GM19238 (cell line): ENCODE measurements at regions not wholly inside any gene's neighbourhood (a gene's known extent, or its start where the extent isn't known, plus 50 kb on each side); places are given as distances from the start of the nearest gene placed in this dataset.

Source experiments
- DNase-seq: peaks from one replicate; pipeline ENCODE4 v3.0.0; 2011; ENCODE audit warnings: low spot score; ENCODE audit not compliant: insufficient read length

DNA sequence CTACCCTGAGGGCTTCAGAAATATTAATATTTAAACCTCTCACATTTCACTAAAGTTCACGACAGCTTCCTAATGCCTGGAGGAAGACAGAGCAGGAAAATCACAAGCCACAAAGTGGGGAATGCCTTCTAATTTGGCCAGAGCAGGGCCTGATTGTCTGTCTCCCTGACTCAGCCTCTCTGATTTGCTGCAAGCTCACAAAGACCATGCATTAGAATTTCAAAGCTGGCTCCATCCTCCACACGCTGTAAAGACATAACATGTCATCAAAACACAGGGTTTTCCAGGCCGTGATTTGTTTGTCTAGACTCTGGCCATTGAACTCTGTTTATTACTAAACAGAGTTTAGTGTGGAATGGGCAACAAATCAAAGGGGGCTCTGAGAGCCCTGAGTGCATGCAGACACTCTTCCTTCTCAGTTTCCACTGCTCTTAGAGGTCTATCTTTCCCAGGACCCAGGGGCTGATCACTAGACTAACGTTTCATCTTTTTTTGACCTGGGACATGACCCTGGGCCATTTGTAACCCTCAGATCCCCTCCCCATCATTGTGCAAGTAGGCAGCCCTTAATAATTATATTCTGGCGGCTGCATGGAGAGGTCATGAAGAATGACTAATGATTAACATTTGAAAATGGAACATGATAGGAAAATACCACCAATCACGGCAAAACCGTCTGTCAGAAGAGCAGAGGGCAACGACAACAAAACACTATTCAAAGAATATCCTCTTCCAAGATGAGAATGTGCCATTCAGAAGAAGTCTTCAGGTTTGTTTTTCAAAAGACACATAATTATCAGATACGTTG, 140.2 kb downstream of the ENC1 start:
- no peak for DNase-seq

DNA sequence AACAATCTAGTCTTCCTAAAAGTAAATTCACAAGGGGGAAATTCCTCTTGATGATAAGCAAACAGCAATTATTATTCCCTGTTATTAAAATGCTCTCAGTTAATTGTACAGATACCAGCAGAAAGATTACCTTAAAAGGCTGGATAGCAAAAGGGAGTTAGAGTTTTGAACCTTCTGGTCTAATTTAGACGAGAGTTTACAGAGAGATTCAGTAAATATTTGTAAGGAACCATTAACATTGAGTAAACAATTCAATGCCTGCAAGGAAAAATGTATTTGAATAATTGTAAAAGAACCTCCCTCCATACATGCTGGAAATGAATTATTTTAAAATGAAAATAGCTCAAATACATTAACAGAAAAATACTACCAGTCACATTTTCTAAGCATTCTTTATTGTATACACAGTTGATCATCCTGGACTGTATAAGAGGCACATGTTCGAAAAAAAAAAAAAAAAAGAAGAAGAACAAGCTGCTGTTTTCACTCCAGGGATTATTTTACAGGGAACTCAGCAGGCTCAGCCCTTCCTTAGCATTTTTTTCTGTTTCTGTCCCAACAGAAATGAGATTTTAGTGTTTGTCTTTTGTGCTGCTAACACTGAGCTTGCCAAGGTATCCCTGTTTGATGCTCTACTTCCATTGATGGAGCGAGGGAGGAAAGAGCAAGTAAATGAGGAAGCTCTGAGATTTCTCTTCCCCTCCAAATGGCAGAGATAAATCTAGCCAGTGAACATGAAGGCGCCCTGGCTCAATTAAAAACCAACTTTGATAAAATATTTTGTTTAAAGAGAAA, 141.1 kb downstream of the ENC1 start:
- no peak for DNase-seq

DNA sequence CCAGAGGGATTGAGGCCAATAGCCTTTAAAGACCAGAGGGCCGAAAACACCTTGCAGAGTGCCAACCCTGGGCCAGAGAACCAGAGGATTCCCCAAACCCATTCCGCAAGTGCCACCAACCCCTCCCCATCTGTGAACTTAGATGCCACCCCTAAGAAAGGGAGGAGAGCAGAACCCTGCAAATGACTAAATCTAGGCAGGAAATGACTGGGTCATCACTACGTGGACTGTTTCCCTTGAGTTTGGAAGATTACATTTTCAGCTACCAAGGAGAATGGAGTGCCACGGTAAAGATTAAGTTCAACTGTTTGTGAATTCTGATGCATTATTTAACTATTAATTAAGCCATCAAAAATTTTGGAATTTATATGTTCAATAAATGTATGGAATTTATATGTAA, 142.8 kb downstream of the ENC1 start:
- no peak for DNase-seq

DNA sequence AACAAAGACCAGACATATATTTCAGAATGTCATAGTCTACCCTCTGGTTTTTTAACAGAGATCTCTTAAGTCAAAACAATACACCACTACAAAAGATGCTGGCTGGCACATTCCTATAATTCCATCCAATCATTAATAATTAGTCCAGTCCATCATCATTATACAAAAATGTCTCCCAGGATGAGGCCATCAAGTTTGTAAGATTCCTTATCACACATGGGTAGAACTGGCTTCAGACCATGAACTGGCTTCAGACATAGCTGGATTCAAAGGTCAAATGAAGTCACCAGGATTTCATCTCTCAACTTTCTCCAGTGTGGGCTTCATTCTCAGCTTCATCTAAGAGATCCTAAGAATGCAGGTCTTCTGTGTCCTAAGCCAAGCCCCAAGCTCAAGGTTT, 147.1 kb downstream of the ENC1 start:
- no peak for DNase-seq

DNA sequence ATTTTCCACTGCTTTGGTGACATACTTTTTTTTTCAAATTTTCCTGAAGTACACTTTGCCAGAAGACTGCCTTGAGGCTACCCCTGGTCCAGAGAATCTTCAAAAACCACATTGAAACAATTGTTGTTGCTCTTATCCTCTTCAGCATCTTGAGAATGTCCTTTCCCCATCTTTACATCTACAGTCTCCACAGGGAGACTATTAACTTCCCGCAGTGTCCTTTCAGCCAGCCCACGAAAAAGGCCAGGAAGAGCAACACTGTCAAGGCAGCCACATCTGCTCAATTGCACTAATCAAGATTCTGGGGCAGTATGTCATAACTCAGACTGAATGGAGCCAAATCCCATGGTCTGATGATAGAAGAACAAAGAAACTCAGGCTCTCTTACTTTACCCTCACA, 148.3 kb downstream of the ENC1 start:
- DNase-seq = no peak

DNA sequence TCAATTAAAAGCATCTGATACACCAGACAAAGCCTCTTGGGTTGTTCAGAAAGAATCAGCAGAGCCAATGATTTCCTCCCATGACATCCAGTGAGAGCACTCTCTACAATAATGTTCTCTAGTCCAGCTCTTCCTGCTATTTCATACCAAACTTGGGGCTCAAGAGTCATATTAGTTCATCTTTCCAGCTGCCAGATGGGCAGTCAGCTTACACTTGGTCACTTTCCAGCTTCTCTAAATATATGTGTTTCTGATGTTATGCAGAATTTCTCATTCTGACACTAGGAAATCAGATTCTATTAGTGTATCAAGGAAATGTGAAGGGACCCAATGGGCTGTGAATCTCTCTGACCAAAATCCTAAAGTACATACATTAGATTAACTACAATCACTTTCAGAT, 148.9 kb downstream of the ENC1 start:
- no peak for DNase-seq

DNA sequence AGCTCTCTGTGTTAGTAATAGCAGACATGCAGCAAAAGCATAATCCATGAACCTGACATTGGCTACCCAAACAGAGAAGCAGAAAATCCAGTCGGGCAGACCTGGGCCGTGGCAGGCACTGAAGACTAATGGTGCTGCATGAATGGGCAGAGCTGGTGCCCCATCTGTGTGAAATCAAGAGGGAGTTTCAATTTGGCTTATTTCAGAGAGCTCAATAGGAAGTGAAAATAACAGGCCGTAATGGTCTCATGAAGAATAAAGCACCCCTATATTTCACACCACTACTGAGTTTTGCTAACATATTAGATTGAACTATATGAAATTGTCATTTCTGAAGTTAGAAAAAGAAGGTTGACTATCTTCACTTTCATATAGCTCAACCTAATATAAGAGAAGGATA, 149.7 kb downstream of the ENC1 start:
- peak; percentile 23 for DNase-seq

DNA sequence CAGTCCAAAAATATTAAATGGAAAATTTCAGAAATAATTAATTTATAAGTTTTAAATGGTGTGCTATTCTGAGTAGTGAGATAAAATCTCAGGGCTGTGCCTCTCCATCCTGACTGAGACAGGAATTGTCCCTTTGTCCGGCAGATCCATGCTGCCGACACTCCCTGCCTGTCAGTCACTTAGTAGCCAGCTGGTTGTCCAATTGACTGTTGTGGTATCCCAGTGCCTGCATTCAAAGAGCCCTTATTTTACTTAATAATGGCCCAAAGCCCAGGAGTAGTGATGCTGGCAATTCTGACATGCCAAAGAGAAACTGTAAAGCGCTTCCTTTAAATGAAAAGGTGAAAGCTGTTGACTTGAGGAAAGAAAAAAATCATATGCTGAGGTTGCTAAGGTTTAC, 157.5 kb downstream of the ENC1 start:
- no peak for DNase-seq

DNA sequence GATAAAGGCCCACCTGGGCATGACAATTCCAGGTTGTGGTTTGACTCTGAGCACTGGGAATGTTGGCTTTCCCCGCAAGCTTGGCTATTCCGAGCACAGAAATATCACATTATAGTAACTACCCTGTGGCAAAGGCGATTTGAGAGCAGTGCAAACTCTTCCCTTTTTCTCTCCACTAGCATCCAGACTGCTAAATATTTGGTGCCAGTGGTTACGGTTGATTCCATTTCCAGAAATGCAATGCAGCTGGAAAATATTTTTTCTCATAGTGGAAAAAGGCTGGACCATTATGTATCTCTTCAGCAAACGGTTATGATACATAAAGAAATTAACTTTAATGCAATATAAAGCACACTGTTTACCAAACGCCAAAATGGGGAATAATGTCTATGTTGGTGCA, 158.0 kb downstream of the ENC1 start:
- DNase-seq = no peak

DNA sequence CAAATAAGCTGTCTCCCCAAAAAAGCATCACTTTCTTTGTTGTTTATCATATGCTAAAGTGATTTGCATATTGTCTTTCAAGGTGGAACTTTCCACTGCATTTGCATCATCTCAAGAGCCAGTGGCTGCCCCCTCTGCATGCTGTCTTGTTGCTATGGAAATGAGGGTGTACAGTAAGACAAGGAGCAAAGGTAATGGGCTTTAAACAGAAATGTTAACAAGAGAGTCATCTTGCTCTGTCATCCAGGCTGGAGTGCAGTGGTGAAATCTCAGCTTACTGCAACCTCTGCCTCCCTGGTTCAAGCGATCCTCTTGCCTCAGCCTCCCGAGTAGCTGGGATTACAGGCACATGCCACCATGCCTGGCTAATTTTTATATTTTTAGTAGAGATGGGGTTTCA, 159.2 kb downstream of the ENC1 start:
- DNase-seq = peak; percentile 7

DNA sequence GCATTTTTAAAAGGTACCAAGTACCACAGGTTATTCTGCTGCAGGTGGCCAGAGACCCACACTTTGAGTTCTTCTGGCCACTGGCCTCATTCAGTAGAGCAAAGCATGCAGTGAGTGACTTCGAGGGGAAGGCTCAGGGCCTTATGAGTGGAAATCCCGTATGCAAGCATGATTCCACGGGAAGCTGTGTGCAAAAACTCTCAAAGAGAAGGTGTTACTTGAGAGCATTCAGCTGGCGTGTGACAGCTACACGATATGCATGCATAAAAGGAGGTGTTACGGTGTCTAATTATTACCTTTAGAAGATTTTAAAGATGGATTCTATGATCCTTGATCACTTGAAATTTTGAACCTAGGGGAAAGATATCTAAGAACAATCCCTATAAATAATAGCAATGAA, 160.3 kb downstream of the ENC1 start:
- no peak for DNase-seq

DNA sequence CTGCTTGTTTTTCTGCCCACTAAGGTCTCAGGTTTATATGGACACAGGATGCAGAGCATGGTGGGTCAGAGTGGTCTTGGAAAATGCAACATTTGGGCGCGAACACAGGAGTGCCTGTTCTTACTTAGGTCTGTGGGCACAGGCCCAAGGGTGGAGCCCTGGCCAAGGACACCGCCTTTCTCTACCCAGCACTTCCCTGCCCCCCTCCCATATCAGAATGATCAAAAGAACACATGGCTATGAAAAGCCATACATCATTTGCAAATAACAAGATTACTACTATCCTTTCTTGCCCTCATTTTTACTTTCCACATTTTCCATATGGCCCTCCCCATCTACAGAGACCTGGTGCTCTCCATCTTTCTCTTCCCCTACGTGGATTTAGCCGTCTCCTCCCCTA, 162.2 kb downstream of the ENC1 start:
- DNase-seq = no peak

DNA sequence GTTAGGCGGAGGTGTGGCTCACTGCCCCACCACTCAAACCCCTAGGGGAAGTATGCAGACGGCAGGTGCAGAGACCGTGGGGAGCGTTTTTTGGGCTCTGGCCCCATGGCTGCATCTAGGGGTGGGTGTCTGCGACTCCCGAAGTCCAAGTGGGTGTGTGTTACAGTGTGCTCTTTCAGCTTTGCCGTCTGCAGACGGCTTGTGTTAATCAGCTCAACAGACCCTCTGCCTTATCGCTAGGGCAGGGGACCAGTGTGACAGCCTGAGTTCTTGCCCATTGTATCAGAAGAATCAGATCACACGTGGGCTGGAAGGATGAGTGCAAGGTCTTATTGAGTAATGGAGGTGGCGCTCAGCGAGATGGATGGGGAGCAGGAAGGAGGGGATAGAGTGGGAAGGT, 162.8 kb downstream of the ENC1 start:
- no peak for DNase-seq

DNA sequence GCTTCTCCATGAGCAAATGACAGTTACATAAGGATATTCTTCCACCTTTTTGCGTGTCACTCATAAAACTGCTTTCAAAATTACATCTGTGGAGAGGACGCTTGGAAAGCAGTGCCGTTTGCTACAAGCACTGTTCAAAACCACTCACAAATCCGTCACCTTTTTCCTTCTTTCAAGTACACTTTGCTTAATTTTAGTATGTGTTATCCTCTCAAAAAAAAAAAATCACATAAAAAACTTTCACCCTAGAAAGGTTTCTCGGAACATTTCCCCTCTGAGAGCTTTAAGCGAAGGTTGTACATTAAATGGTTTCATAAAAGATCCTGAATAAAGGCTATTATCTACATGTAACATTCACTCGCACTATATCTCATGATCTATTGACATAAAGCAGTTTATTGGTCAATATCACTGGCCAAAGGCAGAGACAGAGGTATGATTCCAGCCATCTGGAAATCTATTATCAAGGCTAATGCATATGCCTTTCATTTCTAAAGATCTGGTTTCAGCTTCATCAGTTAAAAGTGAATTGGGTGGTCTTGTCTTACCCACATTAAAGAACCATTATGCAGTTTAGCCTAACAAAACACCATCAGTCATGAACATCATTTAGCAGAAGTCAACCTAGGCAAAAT, 163.6 kb downstream of the ENC1 start:
- no peak for DNase-seq

DNA sequence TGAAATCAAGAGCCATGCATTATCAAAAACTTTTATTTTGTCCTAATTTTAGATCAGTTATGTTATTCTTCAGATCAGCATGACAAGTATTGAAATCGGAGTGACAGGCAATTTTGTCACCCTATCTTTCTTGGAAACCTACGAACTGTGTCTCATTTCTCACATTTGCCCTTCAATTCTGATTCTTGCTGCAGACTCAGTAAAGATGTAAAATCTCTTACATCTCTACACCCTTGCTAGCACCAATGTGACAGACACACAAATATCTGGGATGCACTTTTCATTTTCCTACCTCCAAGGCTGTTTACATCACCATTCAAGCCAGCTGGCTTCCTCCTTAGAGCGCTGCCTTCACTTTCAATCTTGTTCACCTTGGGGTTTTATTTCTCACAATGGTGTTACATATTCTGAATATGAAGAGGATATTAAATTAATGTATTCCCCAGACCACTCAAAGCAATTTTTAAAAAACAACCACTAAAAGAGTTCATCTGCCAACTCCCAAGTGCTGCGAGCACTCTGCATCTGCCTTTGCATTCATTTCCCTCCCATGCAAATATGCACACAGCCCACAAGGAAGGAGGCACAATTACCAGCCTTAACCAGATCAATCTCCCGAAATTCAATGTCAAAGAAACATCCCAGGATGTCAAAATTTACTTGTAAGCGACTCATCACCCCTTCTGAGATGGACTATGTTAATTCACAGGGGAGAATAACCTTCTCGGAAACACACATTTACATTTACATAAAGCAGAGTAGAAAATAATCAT, 164.3 kb downstream of the ENC1 start:
- DNase-seq = no peak

DNA sequence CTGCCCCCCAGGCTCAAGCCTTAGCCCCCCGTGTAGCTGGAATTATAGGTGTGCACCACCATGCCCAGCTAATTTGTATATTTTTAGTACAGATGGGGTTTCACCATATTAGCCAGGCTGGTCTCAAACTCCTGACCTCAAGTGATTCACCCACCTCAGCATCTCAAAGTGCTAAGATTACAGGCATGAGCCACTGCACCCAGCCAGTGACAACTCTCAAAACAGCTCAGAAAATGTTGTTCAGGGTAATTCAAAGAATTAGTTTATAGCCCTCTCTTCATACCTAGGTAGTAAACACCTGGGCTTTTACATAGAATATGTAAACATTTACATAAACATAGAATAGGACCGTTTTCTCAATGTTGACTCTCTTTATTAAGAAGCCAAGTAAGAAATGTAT, 168.7 kb downstream of the ENC1 start:
- no peak for DNase-seq

DNA sequence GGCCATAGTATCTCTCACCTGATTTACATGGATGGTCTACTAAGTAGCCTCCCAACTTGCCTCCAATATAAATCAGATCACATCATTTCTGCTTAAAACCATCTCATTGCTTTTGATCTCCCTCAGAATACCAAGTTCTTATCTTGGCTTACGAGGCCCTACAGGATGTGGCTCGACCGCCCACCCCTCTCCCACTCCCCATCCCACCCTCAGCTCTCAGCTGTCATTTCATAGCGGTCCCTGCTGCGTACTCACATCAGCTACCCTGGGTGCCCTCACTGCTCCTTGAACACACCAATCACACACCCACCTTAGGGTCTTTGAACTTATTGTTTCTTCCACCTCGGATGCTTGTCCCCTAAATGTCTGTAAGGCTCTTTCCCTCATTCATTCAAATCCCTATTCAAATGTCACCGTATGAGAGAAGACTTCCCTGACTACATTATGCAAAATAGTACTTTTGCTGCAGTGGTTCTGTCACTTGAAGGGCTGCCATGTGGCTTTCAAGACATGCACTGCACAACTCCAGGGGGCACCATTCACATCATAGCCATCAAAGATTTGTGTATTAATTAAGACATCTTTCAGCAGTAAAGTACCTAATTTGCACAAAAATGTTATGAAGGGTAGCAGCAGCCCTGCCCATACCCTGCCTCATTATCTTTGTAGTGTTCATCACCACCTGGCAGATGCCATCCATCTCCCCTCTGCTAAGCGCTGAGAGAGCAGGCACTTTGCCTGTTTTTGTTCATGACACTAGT, 171.1 kb downstream of the ENC1 start:
- DNase-seq = no peak

DNA sequence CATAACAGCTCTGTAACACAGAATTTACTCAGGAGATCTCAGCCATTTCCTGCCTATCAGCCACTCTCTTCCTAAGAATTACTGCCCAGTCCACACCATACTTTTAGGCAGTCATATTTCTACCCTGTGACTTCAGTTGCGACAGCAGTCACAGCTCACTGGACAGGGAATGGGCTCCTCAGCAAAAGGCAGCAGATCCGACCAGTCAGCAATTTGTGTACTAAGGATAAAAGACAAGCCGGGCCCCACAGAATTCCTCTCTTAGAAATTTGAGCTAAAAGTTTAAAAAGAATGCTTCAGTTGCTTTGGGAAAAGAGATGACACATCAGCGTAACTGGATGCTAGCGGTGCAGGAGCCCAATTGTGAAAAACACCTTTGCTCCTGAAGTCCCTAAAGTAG, 172.1 kb downstream of the ENC1 start:
- no peak for DNase-seq

DNA sequence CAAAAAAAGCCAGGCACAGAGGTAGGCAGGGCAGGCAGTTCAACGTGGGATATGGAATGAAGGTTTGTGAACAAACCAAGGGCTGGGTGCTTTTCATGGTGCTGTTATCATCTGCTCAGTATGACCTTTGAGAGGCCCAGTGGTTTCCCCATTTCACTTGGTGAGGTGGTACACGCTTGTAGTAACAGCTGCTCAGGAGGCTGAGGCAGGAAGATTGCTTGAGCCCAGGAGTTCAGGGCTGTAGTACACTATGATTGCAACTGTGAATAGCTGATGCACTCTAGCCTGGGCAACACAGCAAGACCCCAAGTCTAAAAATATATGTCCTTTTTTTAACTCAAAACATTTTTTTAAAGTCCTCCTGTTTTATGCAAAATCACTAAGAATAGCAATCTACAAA, 174.8 kb downstream of the ENC1 start:
- no peak for DNase-seq

DNA sequence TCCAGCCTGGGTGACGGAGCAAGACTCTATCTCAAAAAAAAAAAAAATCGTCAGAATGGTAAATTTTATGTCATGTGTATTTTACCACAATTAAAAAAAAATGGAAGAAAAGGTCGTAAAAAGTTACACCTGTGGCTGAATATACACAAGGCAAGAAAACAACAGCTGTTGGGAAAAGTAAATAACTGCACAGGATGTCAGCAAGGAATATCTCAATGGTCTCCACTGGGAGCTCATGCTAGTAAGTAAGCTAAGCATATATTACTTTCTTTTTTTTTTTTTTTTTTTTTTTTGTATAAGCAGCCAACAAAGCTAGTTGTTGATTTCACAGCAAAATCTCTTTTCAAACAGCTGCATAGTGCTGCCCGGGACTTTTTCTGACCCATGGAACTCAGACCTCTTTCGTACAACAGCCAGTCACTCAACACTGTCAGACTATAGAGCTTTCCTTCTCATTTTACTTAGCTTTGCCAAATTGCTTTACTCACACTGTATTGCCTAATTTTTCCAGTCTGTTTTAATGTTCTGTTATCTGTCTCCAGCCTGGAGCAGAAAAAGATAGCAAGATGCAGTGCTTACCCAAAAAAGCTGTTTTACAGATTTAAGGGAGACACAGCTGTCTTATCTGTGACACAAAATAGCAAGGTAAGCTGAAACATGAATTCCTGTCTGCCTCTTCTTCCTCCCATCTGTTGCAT, 175.9 kb downstream of the ENC1 start:
- no peak for DNase-seq
